Chondrocyte (in vitro differentiated cells): ENCODE measurements at regions not wholly inside any gene's neighbourhood (a gene's known extent, or its start where the extent isn't known, plus 50 kb on each side); places are given as distances from the start of the nearest gene placed in this dataset.

Source experiments
- DNase-seq: peaks from one replicate; pipeline ENCODE4 v3.0.0; 2021; ENCODE audit warnings: mixed read lengths, low spot score
- H3K27ac Mint-ChIP-seq: one replicate; pipeline ENCODE4 v1.8.0; 2021; ENCODE audit warnings: mild to moderate bottlenecking, moderate library complexity, mixed read lengths; ENCODE audit not compliant: unreplicated experiment
- H3K27me3 Mint-ChIP-seq: 2 replicates; pipeline ENCODE4 v1.8.0; 2021; ENCODE audit warnings: low read depth, mixed read lengths
- H3K36me3 Mint-ChIP-seq: 2 replicates; pipeline ENCODE4 v1.8.0; 2021; ENCODE audit warnings: low read depth, mixed read lengths
- H3K4me1 Mint-ChIP-seq: 2 replicates; pipeline ENCODE4 v1.8.0; 2021; ENCODE audit warnings: low read depth, mild to moderate bottlenecking, mixed read lengths
- H3K4me3 Mint-ChIP-seq: one replicate; pipeline ENCODE4 v1.8.0; 2021; ENCODE audit warnings: mild to moderate bottlenecking, moderate library complexity, mixed read lengths; ENCODE audit not compliant: unreplicated experiment
- H3K9me3 Mint-ChIP-seq: 2 replicates; pipeline ENCODE4 v1.8.0; 2021; ENCODE audit warnings: low read depth, mixed read lengths
- CTCF ChIP-seq: fragments of 200-600 bp; sonication (generic); IDR thresholded peaks from 2 replicates; pipeline ENCODE4 v1.5.0; 2021; ENCODE audit warnings: antibody characterized with exemption, mild to moderate bottlenecking, moderate library complexity

- Mint-ChIP-seq H3K27ac (no peak overlapping the region), H3K4me1 (no peaks in the 10 kb centered on the region), H3K27me3 (no peaks in the 10 kb centered on the region), H3K36me3 (peaks cover 2% of the 10 kb centered on the region), H3K9me3 (peaks cover 27% of the 10 kb centered on the region), H3K4me3 (no peak overlapping the region)
- DNase-seq, result no peak
- no peak for TF ChIP-seq CTCF
These were observed 1486.6 kb downstream of the PCDH7 start for GRCh38 chr4:32206756-32207155.

GRCh38 chr4:32207456-32207855 lies 1487.3 kb downstream of the PCDH7 start:
- H3K4me1 Mint-ChIP-seq, result no peaks in the 10 kb centered on the region
- DNase-seq, result no peak
- H3K27ac Mint-ChIP-seq, result no peak overlapping the region
- TF ChIP-seq CTCF, result no peak
- H3K27me3 Mint-ChIP-seq, result no peaks in the 10 kb centered on the region
- H3K9me3 Mint-ChIP-seq, result peaks cover 27% of the 10 kb centered on the region
- no peak overlapping the region for H3K4me3 Mint-ChIP-seq
- H3K36me3 Mint-ChIP-seq, result peaks cover 2% of the 10 kb centered on the region

GRCh38 chr4:32215277-32215676 lies 1495.1 kb downstream of the PCDH7 start:
- no peak for TF ChIP-seq CTCF
- no peaks in the 10 kb centered on the region for H3K36me3 Mint-ChIP-seq

GRCh38 chr4:32216502-32216901 lies 1496.3 kb downstream of the PCDH7 start:
- H3K9me3 Mint-ChIP-seq, result no peaks in the 10 kb centered on the region
- TF ChIP-seq CTCF, result no peak
- DNase-seq, result no peak
- H3K4me1 Mint-ChIP-seq, result no peaks in the 10 kb centered on the region
- no peaks in the 10 kb centered on the region for H3K27me3 Mint-ChIP-seq
- no peak overlapping the region for H3K4me3 Mint-ChIP-seq
- H3K36me3 Mint-ChIP-seq, result no peaks in the 10 kb centered on the region
- H3K27ac Mint-ChIP-seq, result no peak overlapping the region

More at GRCh38 chr4:32215277-32215676, 1495.1 kb downstream of the PCDH7 start:
- Mint-ChIP-seq H3K4me3 (no peak overlapping the region), H3K9me3 (no peaks in the 10 kb centered on the region), H3K27me3 (no peaks in the 10 kb centered on the region), H3K4me1 (no peaks in the 10 kb centered on the region), H3K27ac (no peak overlapping the region)
- DNase-seq, result no peak

- no peak overlapping the region for H3K4me3 Mint-ChIP-seq
- no peak overlapping the region for H3K27ac Mint-ChIP-seq
- TF ChIP-seq CTCF, result no peak
- H3K4me1 Mint-ChIP-seq, result no peaks in the 10 kb centered on the region
- no peaks in the 10 kb centered on the region for H3K27me3 Mint-ChIP-seq
- H3K36me3 Mint-ChIP-seq, result peaks cover 9% of the 10 kb centered on the region
- peaks cover 13% of the 10 kb centered on the region for H3K9me3 Mint-ChIP-seq
- no peak for DNase-seq
These were observed 1499.3 kb downstream of the PCDH7 start for GRCh38 chr4:32219306-32220075.
